ENCODE measurements at regions not wholly inside any gene's neighbourhood (a gene's known extent, or its start where the extent isn't known, plus 50 kb on each side); places are given as distances from the start of the nearest gene placed in this dataset.

DNA sequence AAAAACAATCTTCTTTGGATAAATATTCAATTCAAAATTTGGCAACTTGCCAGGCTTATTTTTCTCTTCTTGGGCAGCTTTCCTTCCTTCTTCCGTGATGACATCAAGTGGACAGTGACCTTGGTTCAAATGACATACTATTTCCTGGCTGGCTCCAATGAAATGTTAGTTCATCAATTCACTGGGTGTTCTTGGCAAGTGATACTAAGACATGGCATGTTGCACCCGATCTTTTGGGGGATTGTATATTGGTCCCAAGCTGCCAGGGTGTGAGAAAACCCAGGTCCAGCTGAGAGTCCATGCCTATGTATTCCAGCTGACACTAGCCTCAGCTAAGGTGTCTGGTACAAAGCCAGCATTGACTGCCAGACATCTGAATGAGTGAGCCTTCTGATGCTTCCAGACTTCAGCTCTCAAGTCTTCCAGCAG lies 252.9 kb downstream of the MAT2B start:
- no peaks in the 10 kb centered on the region for H3K4me1 ChIP-seq (ENCODE audit: insufficient read depth, low read length, poor library complexity, severe bottlenecking)
- TF ChIP-seq, protein P1, sequence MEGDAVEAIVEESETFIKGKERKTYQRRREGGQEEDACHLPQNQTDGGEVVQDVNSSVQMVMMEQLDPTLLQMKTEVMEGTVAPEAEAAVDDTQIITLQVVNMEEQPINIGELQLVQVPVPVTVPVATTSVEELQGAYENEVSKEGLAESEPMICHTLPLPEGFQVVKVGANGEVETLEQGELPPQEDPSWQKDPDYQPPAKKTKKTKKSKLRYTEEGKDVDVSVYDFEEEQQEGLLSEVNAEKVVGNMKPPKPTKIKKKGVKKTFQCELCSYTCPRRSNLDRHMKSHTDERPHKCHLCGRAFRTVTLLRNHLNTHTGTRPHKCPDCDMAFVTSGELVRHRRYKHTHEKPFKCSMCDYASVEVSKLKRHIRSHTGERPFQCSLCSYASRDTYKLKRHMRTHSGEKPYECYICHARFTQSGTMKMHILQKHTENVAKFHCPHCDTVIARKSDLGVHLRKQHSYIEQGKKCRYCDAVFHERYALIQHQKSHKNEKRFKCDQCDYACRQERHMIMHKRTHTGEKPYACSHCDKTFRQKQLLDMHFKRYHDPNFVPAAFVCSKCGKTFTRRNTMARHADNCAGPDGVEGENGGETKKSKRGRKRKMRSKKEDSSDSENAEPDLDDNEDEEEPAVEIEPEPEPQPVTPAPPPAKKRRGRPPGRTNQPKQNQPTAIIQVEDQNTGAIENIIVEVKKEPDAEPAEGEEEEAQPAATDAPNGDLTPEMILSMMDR (conservative IDR thresholded peaks at IDR 0.05; ENCODE audit: low read length), result no peak
- TF ChIP-seq EZH2phosphoT487 (IDR thresholded peaks at IDR 0.05; ENCODE audit: borderline replicate concordance, low read depth, low read length), result no peak
- H4K20me1 ChIP-seq (ENCODE audit: insufficient read depth, low read length), result no peaks in the 10 kb centered on the region
- ChIA-PET CTCF (ENCODE audit: unreplicated experiment) (no interaction called here), POLR2A (interaction anchor here (0.9 to 1.5 kb wide), 2 partner anchors 16 to 107 kb away, joined by 3 read pairs; no protein-coding TSS in a partner anchor)
- no peak for DNase-seq (ENCODE audit: low spot score)
- H3K4me3 ChIP-seq (ENCODE audit: low read depth, low read length, poor library complexity, severe bottlenecking), result no peak overlapping the region
- no TSS peak for BruUV-seq (replicated peaks)
- H3K36me3 ChIP-seq (ENCODE audit: insufficient read depth, low read length), result no peaks in the 10 kb centered on the region
- no peaks in the 10 kb centered on the region for H3K9me3 ChIP-seq (ENCODE audit: low read length)
- no peak overlapping the region for H3K4me2 ChIP-seq (ENCODE audit: low read length)
- no peaks in the 10 kb centered on the region for H3K9me2 ChIP-seq (ENCODE audit: insufficient read depth, low read length)
- H2AFZ ChIP-seq (ENCODE audit: low read length), result no peak overlapping the region
- intact Hi-C loops (cut with micrococcal nuclease; ENCODE audit: unreplicated experiment), result no loop called here
- no peak overlapping the region for H3K27ac ChIP-seq (ENCODE audit: low read depth, low read length, poor library complexity, severe bottlenecking)
- no peaks in the 10 kb centered on the region for H3K79me2 ChIP-seq (ENCODE audit: insufficient read depth, low read depth, low read length)

DNA sequence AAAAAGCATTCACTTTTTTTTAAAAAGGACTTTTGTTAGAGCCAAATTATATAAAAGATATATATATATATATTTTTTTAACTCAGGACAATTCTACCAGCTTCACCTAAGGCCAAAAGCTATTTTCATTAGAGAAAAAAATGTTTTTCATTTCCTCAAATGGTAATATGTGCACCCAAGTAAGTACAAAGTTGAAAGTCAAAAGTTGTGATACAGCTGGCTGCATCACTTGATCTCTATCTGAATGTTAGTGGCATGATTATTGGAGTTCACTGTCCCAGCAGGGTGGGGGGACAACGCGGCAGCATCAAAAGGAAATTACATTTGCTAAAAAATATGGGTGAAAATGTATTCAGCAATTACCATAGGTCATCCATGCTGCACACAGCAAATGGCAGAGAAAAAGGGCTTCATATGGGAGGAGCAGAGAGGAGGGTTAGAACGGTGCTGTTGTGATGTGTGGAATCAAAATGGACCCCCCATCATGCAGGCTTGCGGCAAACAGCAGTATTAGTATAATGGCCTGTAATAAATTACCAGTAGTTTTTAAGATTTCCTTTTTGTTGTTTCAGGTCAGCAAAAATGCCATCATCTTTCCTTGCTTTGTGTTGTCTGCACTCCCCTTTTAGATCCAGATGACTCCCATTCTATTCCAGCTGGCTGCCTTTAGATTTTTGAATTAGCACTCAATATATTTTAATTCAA lies 253.7 kb downstream of the MAT2B start:
- no TSS peak for BruUV-seq (replicated peaks)
- intact Hi-C loops (cut with micrococcal nuclease; ENCODE audit: unreplicated experiment), result no loop called here

DNA sequence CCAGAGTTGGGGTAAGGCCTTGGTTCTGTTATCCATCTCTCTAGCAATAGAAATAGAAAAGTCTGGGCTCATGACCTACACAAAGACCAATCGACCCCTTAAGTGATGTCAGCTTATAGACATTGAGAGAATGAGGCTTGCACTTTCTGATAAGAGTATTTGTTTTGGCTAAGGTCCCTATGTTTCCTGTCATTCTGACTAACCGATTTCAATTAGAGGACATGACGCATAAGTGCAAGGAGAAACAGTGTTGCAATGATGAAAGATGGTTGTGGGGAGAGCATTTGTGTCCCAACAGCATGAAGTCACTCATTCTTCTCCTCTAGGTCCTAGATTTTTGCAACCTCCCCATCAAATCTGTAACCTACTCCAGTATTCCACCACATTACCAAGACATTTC lies 255.1 kb downstream of the MAT2B start:
- H3K79me2 ChIP-seq (ENCODE audit: insufficient read depth, low read depth, low read length), result no peaks in the 10 kb centered on the region
- no peak overlapping the region for H3K27ac ChIP-seq (ENCODE audit: low read depth, low read length, poor library complexity, severe bottlenecking)
- no peaks in the 10 kb centered on the region for H3K9me3 ChIP-seq (ENCODE audit: low read length)
- H3K4me1 ChIP-seq (ENCODE audit: insufficient read depth, low read length, poor library complexity, severe bottlenecking), result no peaks in the 10 kb centered on the region
- CTCF ChIA-PET (ENCODE audit: unreplicated experiment), result no interaction called here
- no peaks in the 10 kb centered on the region for H3K9me2 ChIP-seq (ENCODE audit: insufficient read depth, low read length)
- H2AFZ ChIP-seq (ENCODE audit: low read length), result no peak overlapping the region
- intact Hi-C loops (cut with micrococcal nuclease; ENCODE audit: unreplicated experiment), result no loop called here
- H4K20me1 ChIP-seq (ENCODE audit: insufficient read depth, low read length), result no peaks in the 10 kb centered on the region
- no TSS peak for BruUV-seq (replicated peaks)
- no peak overlapping the region for H3K4me3 ChIP-seq (ENCODE audit: low read depth, low read length, poor library complexity, severe bottlenecking)
- POLR2A ChIA-PET, result no interaction called here
- DNase-seq (ENCODE audit: low spot score), result no peak
- H3K36me3 ChIP-seq (ENCODE audit: insufficient read depth, low read length), result no peaks in the 10 kb centered on the region
- no peak overlapping the region for H3K4me2 ChIP-seq (ENCODE audit: low read length)
- no peak for TF ChIP-seq EZH2phosphoT487 (IDR thresholded peaks at IDR 0.05; ENCODE audit: borderline replicate concordance, low read depth, low read length)
- TF ChIP-seq, protein P1 (conservative IDR thresholded peaks at IDR 0.05; ENCODE audit: low read length), result no peak

More for the DNA sequence above, 253.7 kb downstream of the MAT2B start:
- Histone ChIP-seq H3K36me3 (ENCODE audit: insufficient read depth, low read length) (no peaks in the 10 kb centered on the region), H3K4me3 (ENCODE audit: low read depth, low read length, poor library complexity, severe bottlenecking) (no peak overlapping the region), H3K79me2 (ENCODE audit: insufficient read depth, low read depth, low read length) (no peaks in the 10 kb centered on the region), H2AFZ (ENCODE audit: low read length) (no peak overlapping the region), H3K4me1 (ENCODE audit: insufficient read depth, low read length, poor library complexity, severe bottlenecking) (no peaks in the 10 kb centered on the region), H3K9me3 (ENCODE audit: low read length) (no peaks in the 10 kb centered on the region), H3K4me2 (ENCODE audit: low read length) (no peak overlapping the region), H3K9me2 (ENCODE audit: insufficient read depth, low read length) (no peaks in the 10 kb centered on the region), H4K20me1 (ENCODE audit: insufficient read depth, low read length) (no peaks in the 10 kb centered on the region), H3K27ac (ENCODE audit: low read depth, low read length, poor library complexity, severe bottlenecking) (no peak overlapping the region)
- ChIA-PET POLR2A (interaction anchor here (1.5 kb wide), 1 partner anchor 17 kb away, joined by 3 read pairs; no protein-coding TSS in a partner anchor), CTCF (ENCODE audit: unreplicated experiment) (no interaction called here)
- DNase-seq (ENCODE audit: low spot score), result no peak
- no peak for TF ChIP-seq EZH2phosphoT487 (IDR thresholded peaks at IDR 0.05; ENCODE audit: borderline replicate concordance, low read depth, low read length)
- TF ChIP-seq, protein P1 (conservative IDR thresholded peaks at IDR 0.05; ENCODE audit: low read length), result no peak
